ENCODE measurements at regions not wholly inside any gene's neighbourhood (a gene's known extent, or its start where the extent isn't known, plus 50 kb on each side); places are given as distances from the start of the nearest gene placed in this dataset.
"Not testable (repeated sequence)": the region's sequence is repeated elsewhere in the genome, so short reads cannot be mapped to it uniquely, and the experiment has no call there.

- DNase-seq; ATAC-seq; intact Hi-C loops (cut with DNase I): not testable (repeated sequence)
Measured at GRCh38 chr16:35590913-35591312, 2131.5 kb downstream of the TP53TG3F start.

- intact Hi-C loops (cut with DNase I): no loop called here
- ATAC-seq: no peak
- DNase-seq: no peak
Measured at GRCh38 chr16:35596467-35596866, 2137.1 kb downstream of the TP53TG3F start.

- ATAC-seq (no peak), DNase-seq (no peak)
- intact Hi-C loops (cut with DNase I): no loop called here
Measured at GRCh38 chr16:35598696-35599332, 2139.4 kb downstream of the TP53TG3F start.

GRCh38 chr16:35599429-35600160, 2140.2 kb downstream of the TP53TG3F start:
- DNase-seq (no peak), ATAC-seq (no peak)
- intact Hi-C loops (cut with DNase I): no loop called here

GRCh38 chr16:35600161-35600555, 2140.7 kb downstream of the TP53TG3F start:
- DNase-seq; ATAC-seq; intact Hi-C loops (cut with DNase I): not testable (repeated sequence)

GRCh38 chr16:35602116-35602515, 2142.7 kb downstream of the TP53TG3F start:
- intact Hi-C loops (cut with DNase I): no loop called here
- DNase-seq (no peak), ATAC-seq (no peak)

GRCh38 chr16:35603371-35603770, 2144.0 kb downstream of the TP53TG3F start:
- ATAC-seq; intact Hi-C loops (cut with DNase I): not testable (repeated sequence)

GRCh38 chr16:35605921-35606320, 2146.5 kb downstream of the TP53TG3F start:
- no peak for DNase-seq
- ATAC-seq: no peak

More at GRCh38 chr16:35603371-35603770, 2144.0 kb downstream of the TP53TG3F start:
- not testable (repeated sequence) for DNase-seq

GRCh38 chr16:35614883-35615282, 2155.5 kb downstream of the TP53TG3F start:
- DNase-seq; intact Hi-C loops (cut with DNase I); ATAC-seq: not testable (repeated sequence)

More at GRCh38 chr16:35605921-35606320, 2146.5 kb downstream of the TP53TG3F start:
- intact Hi-C loops (cut with DNase I): no loop called here

- ATAC-seq; DNase-seq; intact Hi-C loops (cut with DNase I): not testable (repeated sequence)
Measured at GRCh38 chr16:35619176-35619575, 2159.8 kb downstream of the TP53TG3F start.

- DNase-seq: no peak
- intact Hi-C loops (cut with DNase I): no loop called here
- no peak for ATAC-seq
Measured at GRCh38 chr16:35626041-35626440, 2166.6 kb downstream of the TP53TG3F start.

GRCh38 chr16:35628976-35629375, 2169.6 kb downstream of the TP53TG3F start:
- DNase-seq (no peak), ATAC-seq (no peak)
- intact Hi-C loops (cut with DNase I): no loop called here

- DNase-seq: no peak
- intact Hi-C loops (cut with DNase I): no loop called here
- no peak for ATAC-seq
Measured at GRCh38 chr16:35631261-35631945, 2172.0 kb downstream of the TP53TG3F start.

- DNase-seq (no peak), ATAC-seq (no peak)
- intact Hi-C loops (cut with DNase I): no loop called here
Measured at GRCh38 chr16:35636480-35637230, 2177.2 kb downstream of the TP53TG3F start.

- no peak for ATAC-seq
- no peak for DNase-seq
- intact Hi-C loops (cut with DNase I): no loop called here
Measured at GRCh38 chr16:35637683-35638082, 2178.3 kb downstream of the TP53TG3F start.

GRCh38 chr16:35639233-35640205, 2180.1 kb downstream of the TP53TG3F start:
- ATAC-seq (no peak), DNase-seq (no peak)
- intact Hi-C loops (cut with DNase I): no loop called here

GRCh38 chr16:35642322-35642835, 2183.0 kb downstream of the TP53TG3F start:
- intact Hi-C loops (cut with DNase I): no loop called here
- no peak for ATAC-seq

GRCh38 chr16:35651841-35652240, 2192.4 kb downstream of the TP53TG3F start:
- ATAC-seq: no peak
- intact Hi-C loops (cut with DNase I): no loop called here
- DNase-seq: no peak

More at GRCh38 chr16:35642322-35642835, 2183.0 kb downstream of the TP53TG3F start:
- DNase-seq: no peak
